Sigmoid colon (tissue), 6 donors: ENCODE measurements at regions not wholly inside any gene's neighbourhood (a gene's known extent, or its start where the extent isn't known, plus 50 kb on each side); places are given as distances from the start of the nearest gene placed in this dataset.
A peak's percentile ranks its signal among the peaks of the same experiment; 100 is the strongest.

Source experiments
- DNase-seq: peaks from one replicate; pipeline ENCODE4 v3.0.0-alpha.2; 2019
- H3K27ac ChIP-seq, 4 donors: fragments of 200-600 bp; sonication (generic); one replicate each; pipeline ENCODE4 v1.5.1; 2016 to 2019; ENCODE audit warnings: mild to moderate bottlenecking in 1 of 4
- H3K27me3 ChIP-seq, 3 donors: fragments of 200-600 bp; sonication (generic); one replicate each; pipeline ENCODE4 v1.5.1; 2019; ENCODE audit warnings: mild to moderate bottlenecking in 1 of 3
- H3K36me3 ChIP-seq, 4 donors: fragments of 200-600 bp; sonication (generic); one replicate each; pipeline ENCODE4 v1.5.1; 2016 to 2019
- H3K4me1 ChIP-seq, 4 donors: fragments of 200-600 bp; sonication (generic); one replicate each; pipeline ENCODE4 v1.5.1; 2017 to 2019
- H3K4me3 ChIP-seq, 4 donors: fragments of 200-600 bp; sonication (generic); one replicate each; pipeline ENCODE4 v1.5.1; 2017 to 2019; ENCODE audit warnings: mild to moderate bottlenecking in 2 of 4, moderate library complexity in 1 of 4
- H3K9me3 ChIP-seq, 4 donors: fragments of 200-600 bp in 3 of 4; sonication (generic) in 3 of 4; one replicate each; pipeline versions ENCODE4 v1.5.1 to v1.6.1; 2013 to 2019
- CTCF ChIP-seq, 4 experiments: fragments of 450-650 bp in 3 of 4; fragments of 200-600 bp in 1 of 4; IDR thresholded peaks; one replicate each; pipeline ENCODE4 v1.5.1; 2016 to 2019; ENCODE audit warnings: antibody characterized with exemption in 4 of 4, mild to moderate bottlenecking in 3 of 4, moderate library complexity in 2 of 4
- EP300 ChIP-seq, 4 donors: sonication (generic); formaldehyde crosslinking; IDR thresholded peaks; one replicate each; pipeline ENCODE4 v1.6.1; 2017; ENCODE audit warnings: antibody characterized with exemption in 4 of 4
- POLR2A ChIP-seq, 2 donors: fragments of 450-650 bp; IDR thresholded peaks; one replicate each; pipeline ENCODE4 v1.6.1; 2016; ENCODE audit warnings: antibody characterized with exemption in 2 of 2, mild to moderate bottlenecking in 2 of 2, moderate library complexity in 2 of 2
- POLR2AphosphoS5 ChIP-seq, 4 donors: sonication (generic); formaldehyde crosslinking; IDR thresholded peaks; one replicate each; pipeline ENCODE4 v1.6.1; 2017; ENCODE audit warnings: antibody characterized with exemption in 4 of 4
- WGBS, 2 donors: extraction: QIAGEN DNeasy Blood & Tissue Kit; methylation state at CpG; one replicate each; pipeline ENCODE4 v1.1.7; 2013; 5-methylcytosine and 5-hydroxymethylcytosine counted together
- intact Hi-C: fragments of 100-400 bp; cut with DNase I; formaldehyde crosslinking; loops from one replicate; pipeline ENCODE4 v1.15.1; 2023
- donor health status: healthy with polysubstance abuse.
- donor health status: healthy.

GRCh38 chr14:65334765-65335410 is 77.6 kb upstream of the FUT8 start:
- Histone ChIP-seq H3K36me3 (no peaks in the 10 kb centered on the region), H3K27ac (peak overlapping the region in 3 of 4 donors; percentile 23 to 42 (median 38)), H3K4me1 (peaks cover 0 to 37% (median 21%) of the 10 kb centered on the region in 4 donors), H3K4me3 (no peak overlapping the region), H3K27me3 (no peaks in the 10 kb centered on the region), H3K9me3 (no peaks in the 10 kb centered on the region)
- intact Hi-C loops, result no loop called here
- WGBS, 2 donors, result 12 to 46% methylated on average over 8 of the region's 8 CpGs
- no peak for DNase-seq
- TF ChIP-seq CTCF (IDR thresholded peaks at IDR 0.05) (no peak), POLR2AphosphoS5 (IDR thresholded peaks at IDR 0.05) (no peak), POLR2A (IDR thresholded peaks at IDR 0.05) (no peak), EP300 (IDR thresholded peaks at IDR 0.05) (no peak)

- no peak for DNase-seq
- Histone ChIP-seq H3K4me3 (no peak overlapping the region), H3K27ac (no peak overlapping the region), H3K36me3 (no peaks in the 10 kb centered on the region), H3K9me3 (no peaks in the 10 kb centered on the region), H3K4me1 (peaks cover 0 to 34% (median 21%) of the 10 kb centered on the region in 4 donors), H3K27me3 (no peaks in the 10 kb centered on the region)
- TF ChIP-seq CTCF (IDR thresholded peaks at IDR 0.05) (no peak), POLR2A (IDR thresholded peaks at IDR 0.05) (no peak), POLR2AphosphoS5 (IDR thresholded peaks at IDR 0.05) (no peak), EP300 (IDR thresholded peaks at IDR 0.05) (no peak)
- WGBS, 2 donors, result 17 to 57% methylated on average over 4 of the region's 4 CpGs
- intact Hi-C loops, result no loop called here
Measured at GRCh38 chr14:65335411-65335947, 77.1 kb upstream of the FUT8 start.

GRCh38 chr14:65336191-65336591 is 76.3 kb upstream of the FUT8 start:
- intact Hi-C loops, result no loop called here
- TF ChIP-seq POLR2AphosphoS5 (IDR thresholded peaks at IDR 0.05) (no peak), CTCF (IDR thresholded peaks at IDR 0.05) (no peak), EP300 (IDR thresholded peaks at IDR 0.05) (no peak), POLR2A (IDR thresholded peaks at IDR 0.05) (no peak)
- no peak for DNase-seq
- Histone ChIP-seq H3K4me3 (no peak overlapping the region), H3K27ac (no peak overlapping the region), H3K36me3 (no peaks in the 10 kb centered on the region), H3K9me3 (no peaks in the 10 kb centered on the region), H3K27me3 (no peaks in the 10 kb centered on the region), H3K4me1 (peaks cover 0 to 29% (median 21%) of the 10 kb centered on the region in 4 donors)
- WGBS, 2 donors, result 36 to 77% methylated on average over 2 of the region's 2 CpGs

GRCh38 chr14:65339866-65340265 is 72.7 kb upstream of the FUT8 start:
- intact Hi-C loops, result no loop called here
- no peaks in the 10 kb centered on the region for H3K9me3 ChIP-seq
- H3K4me1 ChIP-seq, result peaks cover 0 to 11% (median 9%) of the 10 kb centered on the region in 4 donors
- TF ChIP-seq POLR2A (IDR thresholded peaks at IDR 0.05), result no peak
- no peak for TF ChIP-seq POLR2AphosphoS5 (IDR thresholded peaks at IDR 0.05)
- TF ChIP-seq EP300 (IDR thresholded peaks at IDR 0.05), result no peak
- TF ChIP-seq CTCF (IDR thresholded peaks at IDR 0.05), result no peak
- no peak for DNase-seq
- WGBS, 2 donors, result 94 to 97% methylated on average over 4 of the region's 4 CpGs
- H3K27ac ChIP-seq, result no peak overlapping the region
- H3K27me3 ChIP-seq, result no peaks in the 10 kb centered on the region
- H3K36me3 ChIP-seq, result no peaks in the 10 kb centered on the region
- H3K4me3 ChIP-seq, result no peak overlapping the region
